Right lobe of liver (tissue), 6 donors: ENCODE measurements at regions not wholly inside any gene's neighbourhood (a gene's known extent, or its start where the extent isn't known, plus 50 kb on each side); places are given as distances from the start of the nearest gene placed in this dataset.

Experiments
- ATAC-seq, 4 donors: fragments of 200-7000 bp; cut with Tn5 transposase; one replicate each; pipeline ENCODE4 v1.9.1; 2020; ENCODE audit warnings: mild to moderate bottlenecking in 4 of 4, moderate library complexity in 4 of 4
- DNase-seq, 3 donors: peaks; one replicate each; pipeline ENCODE4 v3.0.0-alpha.2; 2020
- H3K27ac ChIP-seq, 3 donors: fragments of 200-600 bp; one replicate each; pipeline ENCODE4 v1.8.0; 2022
- H3K27me3 ChIP-seq, 2 donors: fragments of 200-600 bp; one replicate each; pipeline ENCODE4 v1.8.0; 2022
- H3K36me3 ChIP-seq, 4 donors: fragments of 200-600 bp; sonication (generic) in 1 of 4; one replicate each; pipeline versions ENCODE4 v1.5.1 to v1.8.0; 2017 to 2022; ENCODE audit warnings: control low read depth in 1 of 4
- H3K4me1 ChIP-seq, 4 donors: fragments of 200-600 bp; sonication (generic) in 1 of 4; one replicate each; pipeline versions ENCODE4 v1.5.1 to v1.8.0; 2017 to 2022; ENCODE audit warnings: control low read depth in 1 of 4
- H3K4me3 ChIP-seq, 3 donors: fragments of 200-600 bp; one replicate each; pipeline ENCODE4 v1.8.0; 2022
- H3K9me3 ChIP-seq, 4 donors: fragments of 200-600 bp; sonication (generic) in 1 of 4; one replicate each; pipeline versions ENCODE4 v1.5.1 to v1.8.0; 2017 to 2022; ENCODE audit warnings: control low read depth in 1 of 4
- CTCF ChIP-seq, 4 donors: fragments of 200-600 bp in 3 of 4; fragments of 450-650 bp in 1 of 4; IDR thresholded peaks; one replicate each; pipeline versions ENCODE4 v1.5.1 to v1.8.0; 2016 to 2022; ENCODE audit warnings: antibody characterized with exemption in 4 of 4, mild to moderate bottlenecking in 2 of 4
- POLR2A ChIP-seq: fragments of 450-650 bp; IDR thresholded peaks from one replicate; pipeline ENCODE4 v1.6.1; 2017; ENCODE audit warnings: antibody characterized with exemption, mild to moderate bottlenecking
- WGBS: methylation state at CpG from one replicate; pipeline ENCODE4 v1.1.6; 2018; ENCODE audit warnings: low coverage, low lambda C conversion rate; ENCODE audit not compliant: insufficient coverage; ENCODE audit errors: missing lambda C conversion rate; 5-methylcytosine and 5-hydroxymethylcytosine counted together
- intact Hi-C, 2 donors: fragments of 100-400 bp; cut with DNase I; formaldehyde crosslinking; loops; one replicate each; pipeline versions ENCODE4 v1.11.2 to v1.14.1; 2022
- donor health status: DM: no; HTN: yes; CAD: no.
- donor health status: DM: no; HTN: no; CAD: no.
- donor health status: DM: no; HTN: no; CAD: no.
- donor health status: DM: no; HTN: yes; CAD: no.
- donor health status: DM: no; HTN: yes; CAD: no.

GRCh38 chr10:47224546-47225218 lies 75.3 kb upstream of the GDF10 start:
- DNase-seq (no peak), ATAC-seq (peak in 1 of 4 donors; percentile 49)
- intact Hi-C loops, result no loop called here
- H3K9me3 ChIP-seq, result no peaks in the 10 kb centered on the region
- no peaks in the 10 kb centered on the region for H3K4me1 ChIP-seq
- H3K36me3 ChIP-seq, result no peaks in the 10 kb centered on the region
- no peaks in the 10 kb centered on the region for H3K27me3 ChIP-seq
- TF ChIP-seq POLR2A (no peak), CTCF (IDR thresholded peaks at IDR 0.05) (no peak)
- 31% methylated on average over 2 of the region's 2 CpGs for WGBS
- H3K27ac ChIP-seq, result no peak overlapping the region
- no peak overlapping the region for H3K4me3 ChIP-seq

DNA sequence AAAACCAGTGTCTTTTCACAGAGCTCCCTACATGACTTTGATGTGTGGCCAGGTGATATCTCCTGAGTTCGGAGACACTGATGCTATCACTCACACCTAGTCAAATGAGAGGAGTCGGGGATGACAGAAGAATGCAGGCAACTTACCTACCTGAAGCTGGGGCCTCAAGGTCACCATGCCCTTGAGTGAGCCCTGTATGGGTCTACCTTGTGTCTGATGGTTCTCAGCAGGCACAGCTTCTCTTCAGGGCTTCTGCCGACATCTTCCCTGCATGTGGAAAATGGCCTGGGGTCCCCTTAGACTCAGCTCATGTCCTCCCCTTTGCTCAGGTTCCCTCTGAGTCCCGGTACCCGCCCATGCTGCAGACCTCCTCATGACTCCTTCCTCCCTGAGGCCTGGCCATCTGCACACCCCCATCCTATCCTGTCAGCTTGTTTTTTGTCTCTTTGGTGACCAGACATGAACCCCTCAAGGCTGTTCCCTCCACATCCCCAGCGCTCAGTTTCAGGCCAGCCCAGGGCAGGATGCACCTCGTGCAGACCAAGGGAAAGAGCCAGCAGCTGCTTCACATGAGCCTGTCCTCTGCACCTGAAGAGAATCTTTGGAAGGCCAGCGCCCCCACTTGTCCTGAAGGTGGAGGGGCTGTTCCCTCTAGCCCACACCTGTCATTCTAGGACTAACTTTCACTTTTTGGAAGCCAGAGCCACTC lies 74.6 kb upstream of the GDF10 start:
- Histone ChIP-seq H3K4me1 (no peaks in the 10 kb centered on the region), H3K36me3 (no peaks in the 10 kb centered on the region), H3K27ac (no peak overlapping the region), H3K9me3 (no peaks in the 10 kb centered on the region), H3K4me3 (no peak overlapping the region), H3K27me3 (no peaks in the 10 kb centered on the region)
- TF ChIP-seq POLR2A, result no peak
- TF ChIP-seq CTCF (IDR thresholded peaks at IDR 0.05), result no peak
- WGBS, result 78% methylated on average over 7 of the region's 8 CpGs
- intact Hi-C loops, result no loop called here
- DNase-seq, result no peak
- no peak for ATAC-seq

DNA sequence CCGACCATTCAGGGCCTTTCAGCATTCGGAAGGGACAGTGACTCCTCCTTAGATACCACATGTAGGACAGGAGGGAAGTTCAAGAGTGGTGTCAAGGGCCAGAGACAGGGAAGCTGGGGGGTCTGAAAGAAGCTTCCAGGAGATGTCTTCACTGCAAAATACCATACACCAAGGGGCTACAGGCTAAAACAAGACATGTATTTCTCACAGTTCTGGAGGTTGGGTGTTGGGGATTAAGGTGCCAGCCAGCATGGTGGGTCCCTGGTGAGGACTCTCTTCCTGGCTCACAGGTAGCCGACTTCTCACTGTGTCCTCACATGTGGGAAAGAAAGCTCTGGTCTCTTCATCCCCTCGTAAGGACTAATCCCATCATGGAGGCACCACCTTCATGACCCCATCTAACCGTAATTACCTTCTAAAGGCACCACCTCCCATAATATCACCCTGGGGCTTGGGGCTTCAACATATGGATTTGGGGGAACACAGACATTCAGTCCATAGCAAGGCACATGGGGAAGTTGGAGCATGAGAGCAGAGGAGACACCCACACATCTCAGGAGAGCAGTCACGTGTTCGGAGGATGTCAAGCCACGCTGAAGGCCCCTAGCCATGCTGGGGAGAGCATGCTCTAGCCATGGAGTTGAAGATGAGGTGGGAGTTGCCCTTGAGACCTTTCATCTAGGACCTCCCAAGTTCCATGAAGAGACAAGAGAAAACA lies 73.9 kb upstream of the GDF10 start:
- no peaks in the 10 kb centered on the region for H3K36me3 ChIP-seq
- TF ChIP-seq CTCF (IDR thresholded peaks at IDR 0.05), result no peak
- TF ChIP-seq POLR2A, result no peak
- no peak overlapping the region for H3K27ac ChIP-seq
- H3K9me3 ChIP-seq, result no peaks in the 10 kb centered on the region
- WGBS, result 79% methylated on average over 7 of the region's 8 CpGs
- no peaks in the 10 kb centered on the region for H3K27me3 ChIP-seq
- no peak overlapping the region for H3K4me3 ChIP-seq
- no peak for ATAC-seq
- DNase-seq, result no peak
- intact Hi-C loops, result no loop called here
- H3K4me1 ChIP-seq, result no peaks in the 10 kb centered on the region

GRCh38 chr10:47230482-47230881 lies 69.5 kb upstream of the GDF10 start:
- WGBS, result 60% methylated on average over 1 of the region's 4 CpGs
- Histone ChIP-seq H3K27ac (no peak overlapping the region), H3K9me3 (no peaks in the 10 kb centered on the region), H3K4me1 (no peaks in the 10 kb centered on the region), H3K27me3 (no peaks in the 10 kb centered on the region), H3K4me3 (no peak overlapping the region), H3K36me3 (no peaks in the 10 kb centered on the region)
- TF ChIP-seq CTCF (IDR thresholded peaks at IDR 0.05) (no peak), POLR2A (no peak)
- DNase-seq (no peak), ATAC-seq (no peak)
- intact Hi-C loops, result no loop called here
